ENCODE measurements at regions not wholly inside any gene's neighbourhood (a gene's known extent, or its start where the extent isn't known, plus 50 kb on each side); places are given as distances from the start of the nearest gene placed in this dataset.

- TF ChIP-seq POLR2AphosphoS5 (IDR thresholded peaks at IDR 0.05) (no peak), CTCF (IDR thresholded peaks at IDR 0.05) (no peak)
These were observed 214.0 kb upstream of the ADGRL4 start for GRCh38 chr1:79220509-79220908.

Measured in breast epithelium (tissue), 3 donors.